GM12873 (cell line): ENCODE measurements at regions not wholly inside any gene's neighbourhood (a gene's known extent, or its start where the extent isn't known, plus 50 kb on each side); places are given as distances from the start of the nearest gene placed in this dataset.

ENCODE experiments used
- TF ChIP-seq, protein P1 (sequence below): IDR thresholded peaks from 2 replicates; pipeline ENCODE4 v1.5.1; 2012; ENCODE audit warnings: low read depth, mild to moderate bottlenecking, moderate library complexity, low read length, control low read depth; ENCODE audit not compliant: insufficient read depth; ENCODE audit errors: missing control alignments

DNA sequence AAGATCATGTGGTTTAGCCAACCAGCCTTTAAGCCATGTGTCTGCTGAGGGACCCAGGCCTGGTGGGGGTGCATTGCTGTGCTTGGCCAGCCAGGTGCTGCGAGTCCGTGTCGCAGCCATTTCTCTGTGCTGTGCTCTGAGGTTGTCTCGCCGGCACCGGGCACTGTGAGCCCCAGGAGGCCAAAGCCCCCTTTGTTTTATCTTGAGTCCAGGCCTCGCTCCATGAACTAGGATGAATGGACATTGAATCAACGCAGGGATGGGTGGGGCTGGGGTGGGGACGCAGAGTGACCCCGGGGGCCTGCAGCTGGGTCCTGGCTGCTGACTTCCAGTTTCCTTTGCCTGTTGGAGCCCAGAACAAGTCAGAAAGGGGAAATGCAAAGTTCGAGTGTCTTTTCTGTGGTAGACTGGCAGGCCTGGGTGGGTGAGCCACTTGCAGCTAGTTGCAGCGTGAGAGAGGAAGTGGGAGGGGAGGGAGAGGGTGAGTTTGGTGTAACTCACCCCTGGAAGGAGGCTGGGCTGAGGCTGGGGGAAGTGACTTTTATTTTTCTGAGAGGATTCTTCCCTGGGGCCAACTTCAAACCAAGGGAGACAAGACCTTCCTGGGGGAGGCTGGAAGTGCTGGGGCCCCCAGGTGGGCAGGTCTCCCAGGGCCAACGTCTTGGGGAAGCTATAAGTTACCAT is 324.7 kb downstream of the SEC14L1 start:
- TF ChIP-seq, protein P1, sequence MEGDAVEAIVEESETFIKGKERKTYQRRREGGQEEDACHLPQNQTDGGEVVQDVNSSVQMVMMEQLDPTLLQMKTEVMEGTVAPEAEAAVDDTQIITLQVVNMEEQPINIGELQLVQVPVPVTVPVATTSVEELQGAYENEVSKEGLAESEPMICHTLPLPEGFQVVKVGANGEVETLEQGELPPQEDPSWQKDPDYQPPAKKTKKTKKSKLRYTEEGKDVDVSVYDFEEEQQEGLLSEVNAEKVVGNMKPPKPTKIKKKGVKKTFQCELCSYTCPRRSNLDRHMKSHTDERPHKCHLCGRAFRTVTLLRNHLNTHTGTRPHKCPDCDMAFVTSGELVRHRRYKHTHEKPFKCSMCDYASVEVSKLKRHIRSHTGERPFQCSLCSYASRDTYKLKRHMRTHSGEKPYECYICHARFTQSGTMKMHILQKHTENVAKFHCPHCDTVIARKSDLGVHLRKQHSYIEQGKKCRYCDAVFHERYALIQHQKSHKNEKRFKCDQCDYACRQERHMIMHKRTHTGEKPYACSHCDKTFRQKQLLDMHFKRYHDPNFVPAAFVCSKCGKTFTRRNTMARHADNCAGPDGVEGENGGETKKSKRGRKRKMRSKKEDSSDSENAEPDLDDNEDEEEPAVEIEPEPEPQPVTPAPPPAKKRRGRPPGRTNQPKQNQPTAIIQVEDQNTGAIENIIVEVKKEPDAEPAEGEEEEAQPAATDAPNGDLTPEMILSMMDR, result no peak

DNA sequence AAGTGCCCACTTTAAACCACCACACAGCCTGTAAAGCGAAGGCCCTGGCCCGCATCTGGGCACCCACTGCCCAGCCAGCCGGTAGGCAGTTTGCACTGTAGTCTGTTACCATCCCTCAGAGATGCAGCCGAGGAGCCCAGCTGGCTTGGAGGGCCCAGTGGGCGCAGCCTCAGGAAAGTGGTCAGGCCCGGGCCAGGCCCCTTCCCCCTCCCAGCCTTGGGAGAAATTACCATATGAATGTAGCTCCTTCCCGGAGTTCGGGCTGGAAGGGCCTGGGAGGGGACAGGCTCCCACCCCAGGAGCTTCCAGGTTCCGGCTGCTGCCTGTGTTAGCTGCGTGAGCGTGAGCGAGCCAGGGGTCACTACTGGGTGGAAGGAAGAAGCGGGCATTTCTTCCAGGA is 325.4 kb downstream of the SEC14L1 start:
- TF ChIP-seq, protein P1, result no peak

DNA sequence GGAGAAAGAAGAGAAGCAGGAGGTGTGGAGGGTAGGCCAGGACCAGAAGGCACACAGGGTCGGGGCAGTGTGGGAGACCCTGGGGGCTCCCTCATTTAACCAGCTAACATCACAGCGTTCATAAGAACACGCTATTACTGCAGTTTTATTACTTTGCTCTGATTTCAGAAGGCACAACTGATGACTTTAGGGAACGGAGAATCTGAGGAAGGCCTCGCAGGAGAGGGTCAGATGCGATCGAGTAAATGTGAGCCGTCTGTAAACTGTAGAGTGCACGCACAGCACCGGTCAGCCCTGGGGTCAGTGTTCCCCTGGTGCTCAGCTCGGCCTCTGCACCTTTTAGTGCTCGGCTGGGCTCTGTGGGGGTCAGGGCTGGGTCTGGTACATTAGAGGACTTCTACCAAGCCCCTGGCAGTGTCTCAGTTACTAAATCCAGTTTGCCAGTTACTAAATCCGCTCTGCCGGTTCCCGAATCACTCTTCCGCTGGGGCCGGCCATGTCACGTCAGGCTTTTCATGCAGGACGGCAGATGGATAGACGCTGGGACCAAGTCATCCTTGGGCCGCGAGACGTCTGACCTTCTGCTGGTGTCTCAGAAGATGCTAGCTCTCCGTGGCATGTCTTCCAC is 325.9 kb downstream of the SEC14L1 start:
- TF ChIP-seq, protein P1, result no peak

DNA sequence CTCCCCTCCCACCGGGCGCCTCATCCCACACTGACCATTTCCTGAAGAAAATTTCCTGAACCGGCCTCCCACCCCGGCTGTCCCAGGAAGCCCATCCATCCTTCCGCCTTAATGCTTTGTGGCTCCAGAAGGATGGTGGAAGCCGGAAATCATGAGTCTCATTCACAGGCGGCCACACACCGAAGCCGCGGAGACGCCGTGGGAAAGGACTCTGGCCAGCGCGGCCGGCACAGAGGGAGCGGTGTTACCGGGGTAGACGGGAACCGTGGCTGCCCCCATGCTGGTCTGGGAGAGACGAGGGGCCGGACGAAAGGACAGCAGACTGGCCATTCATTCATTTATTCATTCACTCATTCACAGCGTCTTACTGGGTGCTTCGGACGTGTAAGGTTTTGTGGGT is 326.8 kb downstream of the SEC14L1 start:
- TF ChIP-seq, protein P1, result no peak

DNA sequence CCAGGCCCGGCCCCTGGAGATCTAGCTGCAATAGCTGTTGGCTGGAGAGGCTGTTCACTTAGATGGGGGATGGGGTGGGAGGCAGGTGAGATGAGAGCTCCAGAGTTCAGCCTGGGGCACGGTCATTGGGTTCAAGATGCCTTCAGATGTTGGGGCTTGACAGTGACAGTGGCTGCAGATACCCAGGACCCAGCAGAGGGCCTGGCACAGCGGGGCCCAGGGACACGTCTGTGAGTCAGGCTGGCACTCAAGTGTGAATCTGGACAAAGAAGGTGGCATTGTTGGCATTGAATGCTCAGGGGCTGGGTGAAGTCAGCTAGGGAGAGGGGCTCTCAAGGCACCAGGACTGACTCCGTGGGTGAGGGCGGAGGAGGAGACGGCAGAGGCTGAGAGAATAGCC is 328.1 kb downstream of the SEC14L1 start:
- TF ChIP-seq, protein P1, result no peak

DNA sequence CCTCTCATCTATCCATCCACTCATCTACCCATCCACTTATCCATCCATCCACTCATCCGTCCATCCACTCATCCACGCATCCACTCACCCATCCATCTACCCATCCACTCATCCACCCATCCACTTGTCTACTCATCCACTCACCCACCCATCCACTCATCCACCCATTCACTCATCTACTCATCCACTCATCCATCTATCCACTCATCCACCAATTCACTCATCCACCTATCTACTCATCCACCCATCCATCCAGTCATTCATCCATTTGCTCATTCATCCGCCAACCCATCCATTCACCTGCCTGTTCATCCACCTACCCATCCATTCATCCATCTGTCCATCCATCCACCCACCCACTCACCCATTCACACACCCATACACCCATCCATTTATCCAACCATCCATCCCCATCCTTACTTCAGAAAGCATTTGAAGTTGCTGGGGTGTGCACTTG is 329.6 kb downstream of the SEC14L1 start:
- TF ChIP-seq, protein P1, result no peak

DNA sequence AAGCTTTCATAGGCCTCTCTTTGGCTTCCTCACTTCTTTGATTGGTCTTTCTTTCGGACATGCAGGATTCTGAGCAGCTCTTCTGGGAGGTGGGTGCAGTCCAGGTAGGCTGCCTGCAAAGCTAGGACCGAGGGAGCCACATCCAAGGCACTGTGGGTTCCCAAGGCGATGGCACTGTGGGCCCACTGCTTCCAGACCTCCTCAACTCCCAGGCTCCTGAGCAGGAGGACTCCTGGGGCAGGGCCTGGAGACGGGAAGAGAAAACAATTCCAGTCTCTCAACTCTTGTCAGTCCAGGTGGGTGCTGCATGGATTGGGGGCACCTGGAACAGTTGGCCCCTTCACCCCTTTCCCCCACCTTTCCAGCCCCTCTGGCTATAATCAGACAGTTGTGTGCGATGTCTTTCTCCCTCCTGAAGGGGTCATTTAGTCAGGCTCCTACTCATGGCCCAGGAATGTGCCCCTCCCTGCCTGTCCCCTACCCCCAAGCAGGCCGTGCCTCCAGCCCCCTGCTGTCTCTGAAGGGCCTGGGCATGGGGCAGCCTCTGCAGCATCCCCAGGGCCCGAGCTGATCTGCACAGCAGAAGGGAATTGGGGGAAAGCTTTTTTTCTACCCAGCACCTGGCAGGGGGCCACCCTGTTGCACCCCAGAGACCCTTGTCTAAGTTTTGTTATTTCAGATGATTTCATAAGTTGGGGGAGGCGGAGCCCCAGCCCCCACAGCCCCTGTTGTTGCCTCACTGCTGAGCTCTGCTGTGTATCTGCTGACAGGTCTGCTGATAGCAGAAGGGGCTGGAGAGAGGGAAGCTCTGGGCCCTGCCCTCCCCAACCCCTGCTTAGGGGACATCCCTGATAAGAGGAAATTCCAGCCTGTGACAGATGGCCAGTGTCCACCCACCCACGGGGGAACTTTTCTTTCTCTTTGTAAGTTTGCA is 330.3 kb downstream of the SEC14L1 start:
- TF ChIP-seq, protein P1, result no peak
